GM19452 (cell line): ENCODE measurements at regions not wholly inside any gene's neighbourhood (a gene's known extent, or its start where the extent isn't known, plus 50 kb on each side); places are given as distances from the start of the nearest gene placed in this dataset.

Source experiments
- ATAC-seq: cut with Tn5 transposase; IDR thresholded peaks from one replicate; pipeline ENCODE4 v1.9.1; 2021; ENCODE audit not compliant: unreplicated experiment

GRCh38 chr10:30793093-30793492, 163.5 kb upstream of the LYZL2 start:
- ATAC-seq, result no peak

DNA sequence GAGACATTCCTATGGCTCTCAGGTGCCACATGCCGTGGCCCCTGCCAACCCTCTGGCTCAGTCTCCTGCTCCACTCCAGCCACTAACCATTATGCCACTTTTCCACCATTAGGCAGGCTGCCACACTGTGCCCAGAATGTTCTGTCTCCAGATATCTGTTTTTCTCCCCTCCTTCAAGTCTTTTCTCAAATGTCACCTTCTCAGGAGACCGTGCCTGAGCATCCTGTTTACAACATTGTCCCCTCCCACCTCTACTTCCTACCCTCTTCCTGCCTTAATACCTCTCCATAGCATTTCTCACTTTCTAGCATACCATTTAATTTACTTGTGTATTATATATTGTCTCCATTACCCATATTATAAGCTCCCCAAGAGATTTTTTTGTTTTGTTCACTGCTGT, 162.5 kb upstream of the LYZL2 start:
- ATAC-seq, result no peak

- no peak for ATAC-seq
Observed at GRCh38 chr10:30791197-30791611, 161.7 kb upstream of the LYZL2 start.

- ATAC-seq, result no peak
Observed at GRCh38 chr10:30789806-30790205, 160.3 kb upstream of the LYZL2 start.

- no peak for ATAC-seq
Observed at GRCh38 chr10:30788307-30788706, 158.8 kb upstream of the LYZL2 start.

- ATAC-seq, result no peak
Observed at GRCh38 chr10:30786906-30787305, 157.4 kb upstream of the LYZL2 start.

- ATAC-seq, result no peak
Observed at GRCh38 chr10:30786131-30786530, 156.6 kb upstream of the LYZL2 start.

DNA sequence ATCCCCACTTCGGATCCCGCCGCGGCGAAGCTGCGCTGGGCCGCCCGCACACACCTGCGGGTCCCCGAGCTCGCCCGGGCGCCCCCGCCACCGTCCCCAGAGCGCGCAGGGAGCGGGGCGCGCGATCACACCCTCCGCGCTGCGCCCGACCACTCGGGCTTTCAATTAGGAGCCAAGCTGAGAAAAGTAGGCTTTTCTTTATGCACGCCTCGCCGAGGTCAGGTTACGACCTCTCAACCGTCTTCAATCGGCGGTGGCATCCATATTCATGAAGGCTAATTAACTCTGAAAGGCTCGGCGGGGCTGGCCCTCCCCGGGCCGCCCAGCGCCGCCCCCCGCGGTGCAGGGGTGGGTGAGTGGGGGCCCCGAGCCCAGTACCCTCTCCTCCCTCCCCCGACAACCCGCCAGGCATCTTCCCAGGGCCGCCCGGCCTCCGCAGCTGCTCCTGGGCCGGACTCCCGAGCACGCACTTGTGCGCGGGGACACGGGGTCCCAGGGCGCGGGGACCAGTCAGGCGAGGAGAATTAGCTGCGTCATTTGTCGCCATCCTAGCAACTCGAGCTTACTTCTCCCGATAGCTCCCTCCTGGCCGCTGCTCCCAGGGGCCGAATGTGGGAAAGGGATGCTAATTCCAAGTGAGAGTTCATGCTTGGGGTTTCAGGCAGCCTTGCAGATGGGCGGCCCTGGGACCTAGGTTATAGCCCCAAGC, 155.5 kb upstream of the LYZL2 start:
- ATAC-seq, result no peak

- ATAC-seq, result no peak
Observed at GRCh38 chr10:30784524-30784896, 155.0 kb upstream of the LYZL2 start.

- ATAC-seq, result no peak
Observed at GRCh38 chr10:30783939-30784501, 154.5 kb upstream of the LYZL2 start.

- peak; percentile 72 for ATAC-seq
Observed at GRCh38 chr10:30782537-30783461, 153.2 kb upstream of the LYZL2 start.

- ATAC-seq, result no peak
Observed at GRCh38 chr10:30782157-30782536, 152.6 kb upstream of the LYZL2 start.

DNA sequence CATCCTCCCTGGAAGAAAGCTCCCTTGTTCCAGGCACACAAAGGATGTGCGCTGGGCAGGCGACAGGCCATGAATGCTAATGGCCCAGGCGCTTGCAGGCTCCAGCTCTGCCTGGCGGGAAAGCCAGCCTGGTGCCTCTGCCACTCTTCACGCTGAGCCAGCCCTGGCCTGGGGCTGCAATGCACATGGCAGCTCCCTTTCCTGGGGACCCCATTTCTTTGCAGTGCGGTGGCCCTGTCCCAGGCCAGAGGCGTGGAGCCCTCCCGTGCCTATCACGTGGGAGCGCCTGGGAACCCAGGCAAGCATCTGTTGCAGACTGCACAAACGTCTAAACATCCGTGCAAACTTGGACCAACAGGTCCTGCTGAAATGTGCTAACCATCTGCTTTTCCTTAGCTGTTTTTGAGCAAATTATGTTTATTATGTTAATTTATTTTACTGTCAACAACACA, 152.1 kb upstream of the LYZL2 start:
- no peak for ATAC-seq

DNA sequence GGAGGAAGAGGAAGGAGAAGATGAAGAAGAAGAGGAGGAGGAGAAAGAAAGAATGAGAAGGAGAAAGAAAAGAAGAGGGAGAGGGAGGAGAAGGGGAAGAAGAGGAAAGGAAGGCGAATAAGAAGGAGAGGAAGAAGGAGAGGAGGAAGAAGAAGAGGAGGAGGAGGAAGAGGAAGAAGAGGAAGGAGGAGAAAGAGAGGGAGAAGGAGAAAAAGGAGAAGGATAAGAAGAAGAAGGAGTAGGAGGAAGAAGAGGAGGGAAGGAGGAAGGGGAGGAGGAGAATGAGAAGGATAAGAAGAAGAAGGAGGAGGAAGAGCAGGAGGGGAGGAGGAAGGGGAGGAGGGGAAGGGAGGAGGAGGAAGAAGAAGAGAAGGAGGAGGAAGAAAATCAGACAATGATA, 149.2 kb upstream of the LYZL2 start:
- ATAC-seq, result no peak

DNA sequence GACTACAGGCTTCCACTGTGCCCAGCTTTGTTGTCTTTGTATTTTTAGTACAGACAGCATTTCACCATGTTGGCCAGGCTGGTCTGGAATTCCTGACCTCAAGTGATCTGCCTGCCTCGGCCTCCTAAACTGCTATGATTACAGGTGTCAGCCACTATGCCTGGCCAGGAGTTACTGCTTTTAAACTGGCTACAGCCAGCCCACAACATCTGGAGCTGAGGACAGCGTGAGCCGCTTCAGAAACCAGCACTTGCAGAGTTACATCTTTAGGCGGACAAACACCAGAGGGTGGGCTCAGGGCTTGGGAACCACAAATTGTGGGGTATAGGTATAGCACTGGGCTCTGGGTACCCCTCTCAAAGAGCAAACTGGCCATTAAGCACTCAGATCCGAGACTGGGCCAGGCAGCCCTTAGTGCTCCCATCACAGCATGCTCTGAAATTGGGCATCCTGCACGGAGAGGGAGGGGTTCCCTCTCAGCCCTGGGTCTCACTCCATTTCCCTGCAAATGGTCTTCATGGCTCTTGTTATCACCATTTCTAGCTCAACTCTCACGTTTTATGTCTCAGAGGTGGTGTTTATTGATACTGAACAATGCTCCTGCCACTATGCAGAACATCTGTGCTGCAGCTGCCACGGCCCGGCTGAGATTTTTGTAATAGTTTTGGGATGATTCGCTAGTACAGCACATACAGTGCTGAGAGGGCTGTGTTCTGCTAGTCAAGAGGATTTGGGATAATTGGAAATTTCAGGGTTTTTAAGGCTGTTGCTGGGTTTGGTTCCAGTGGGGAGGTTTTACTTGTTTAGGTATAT, 146.4 kb upstream of the LYZL2 start:
- no peak for ATAC-seq

- no peak for ATAC-seq
Observed at GRCh38 chr10:30774261-30774660, 144.7 kb upstream of the LYZL2 start.

- ATAC-seq, result no peak
Observed at GRCh38 chr10:30773501-30773900, 143.9 kb upstream of the LYZL2 start.

DNA sequence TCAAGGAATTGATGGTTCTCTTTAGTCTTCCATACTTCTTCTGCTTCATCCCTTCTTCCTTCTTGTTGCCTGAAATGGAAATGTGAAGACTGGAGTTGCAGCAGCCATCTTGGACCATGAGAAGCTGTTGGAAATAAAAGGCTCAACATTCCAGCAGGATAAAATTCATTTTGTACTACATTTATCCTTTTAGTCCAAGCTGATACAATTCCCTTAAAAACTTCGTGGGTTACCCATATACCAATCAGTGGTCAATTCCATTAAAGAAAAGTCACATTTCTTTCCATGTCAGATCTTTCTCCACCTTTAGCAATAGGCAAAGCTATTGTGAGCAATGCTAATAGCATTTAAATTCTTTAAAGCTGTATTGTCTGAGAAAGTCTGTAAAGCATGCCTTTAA, 141.3 kb upstream of the LYZL2 start:
- ATAC-seq, result no peak

- no peak for ATAC-seq
Observed at GRCh38 chr10:30770229-30770628, 140.7 kb upstream of the LYZL2 start.

- no peak for ATAC-seq
Observed at GRCh38 chr10:30769361-30769760, 139.8 kb upstream of the LYZL2 start.

- no peak for ATAC-seq
Observed at GRCh38 chr10:30765616-30766015, 136.1 kb upstream of the LYZL2 start.
